ENCODE measurements at regions not wholly inside any gene's neighbourhood (a gene's known extent, or its start where the extent isn't known, plus 50 kb on each side); places are given as distances from the start of the nearest gene placed in this dataset.

DNA sequence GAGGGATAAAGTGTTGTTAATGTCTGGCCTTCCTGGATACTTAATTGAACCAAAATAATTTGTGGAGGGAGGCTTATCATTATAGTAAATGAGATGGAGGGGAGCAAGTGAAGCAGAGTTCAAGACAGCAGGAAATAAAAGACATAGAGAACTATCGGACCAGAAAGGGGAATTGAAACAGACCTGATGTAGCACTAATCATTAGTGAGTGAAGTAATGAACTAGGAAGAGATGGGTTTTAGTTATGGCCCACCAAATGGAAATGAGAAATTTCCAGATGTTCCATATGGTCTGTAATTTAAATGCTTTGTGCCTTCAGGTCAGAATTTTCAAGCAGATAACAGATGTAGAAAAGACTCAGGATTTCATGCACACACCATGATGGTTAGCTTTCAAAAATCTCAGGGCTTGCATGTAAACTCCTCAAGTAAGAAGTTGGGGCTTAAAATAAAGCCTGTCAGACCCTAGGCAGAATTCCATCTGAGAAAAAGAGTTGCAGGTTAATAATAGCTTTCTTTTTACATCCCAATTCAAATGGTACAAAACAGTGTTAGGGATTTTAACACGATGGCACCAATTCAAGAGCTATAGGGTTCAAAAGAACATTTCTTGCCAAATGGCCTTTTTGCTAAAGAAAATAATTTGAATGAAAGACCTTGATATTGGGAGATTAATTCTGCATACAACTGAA lies 355.8 kb downstream of the FSCB start:
- DNase-seq (no peak), ATAC-seq (no peak)

DNA sequence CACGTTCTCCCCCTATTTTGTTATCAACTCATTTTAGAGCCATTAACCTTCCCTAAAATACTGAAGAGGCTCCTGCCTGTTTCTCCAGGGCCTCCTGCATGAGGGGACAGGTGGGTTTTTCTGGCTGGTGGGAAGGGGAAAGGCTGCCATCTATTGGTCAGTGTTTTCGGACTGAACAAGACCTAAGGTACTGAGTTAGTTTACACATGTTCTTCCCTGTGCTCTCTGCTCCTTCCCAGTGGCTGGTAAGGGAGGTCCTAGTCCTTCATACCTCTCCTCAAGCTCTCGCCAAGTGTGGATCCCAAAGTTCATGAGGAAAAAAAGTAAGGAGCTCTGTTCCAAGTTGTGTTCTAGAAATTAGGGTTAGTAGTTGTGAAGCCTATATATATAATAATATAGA lies 357.5 kb downstream of the FSCB start:
- DNase-seq (no peak), ATAC-seq (no peak)

DNA sequence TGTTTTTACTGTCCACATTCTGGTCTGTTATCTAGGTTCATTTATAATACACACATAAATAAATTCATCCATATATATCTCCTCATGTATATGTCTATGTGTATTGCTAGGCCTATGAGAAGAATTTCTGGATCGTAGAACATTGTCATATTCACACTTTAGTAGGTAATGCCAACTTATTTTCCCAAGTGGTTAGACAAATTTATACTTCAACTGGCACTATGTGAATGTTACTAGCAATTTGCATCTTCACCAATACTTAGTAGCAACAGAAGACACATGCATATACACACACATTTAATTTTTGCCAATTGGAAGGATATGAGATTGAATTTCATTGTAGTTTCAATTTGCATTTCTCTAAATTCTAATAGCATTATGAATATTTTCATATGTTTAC lies 365.1 kb downstream of the FSCB start:
- ATAC-seq: no peak
- DNase-seq: no peak

DNA sequence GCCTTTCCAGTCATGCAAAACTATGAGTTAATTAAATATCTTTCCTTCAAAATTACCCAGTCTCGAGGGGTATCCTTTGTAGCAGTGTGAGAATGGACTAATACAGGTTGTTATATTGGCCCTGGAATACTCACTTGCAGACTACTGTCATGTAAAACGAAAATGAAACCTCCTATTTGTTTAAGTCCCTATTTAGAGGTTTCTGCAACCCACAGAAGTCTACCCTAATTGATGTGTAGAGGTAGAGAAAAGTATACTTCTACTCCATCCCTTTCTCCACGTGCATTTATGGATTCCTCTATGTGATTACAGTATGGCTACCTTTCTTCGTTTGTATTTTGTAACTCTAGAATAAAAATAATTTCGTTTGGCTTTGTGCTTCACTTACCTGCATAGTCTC lies 371.1 kb downstream of the FSCB start:
- DNase-seq: no peak
- no peak for ATAC-seq

DNA sequence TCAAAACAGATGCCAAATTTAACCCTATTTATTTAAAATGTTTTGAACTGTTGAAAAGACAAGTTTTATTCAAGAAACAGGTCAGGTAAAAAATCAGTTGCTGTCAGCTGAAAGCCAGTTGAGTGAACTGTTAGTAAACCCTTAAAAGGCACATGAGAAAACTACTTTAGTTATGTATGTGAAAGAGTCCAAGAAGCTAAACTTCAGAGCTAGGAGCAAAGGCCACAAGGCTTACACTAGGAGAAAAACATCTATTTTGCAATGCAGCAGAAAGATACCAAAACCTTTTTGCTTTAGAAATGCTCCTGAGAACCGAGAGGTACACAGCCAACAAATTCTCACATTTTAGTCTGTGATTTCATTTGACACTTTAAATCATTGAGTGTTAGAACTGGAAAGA lies 375.2 kb downstream of the FSCB start:
- DNase-seq (no peak), ATAC-seq (no peak)

DNA sequence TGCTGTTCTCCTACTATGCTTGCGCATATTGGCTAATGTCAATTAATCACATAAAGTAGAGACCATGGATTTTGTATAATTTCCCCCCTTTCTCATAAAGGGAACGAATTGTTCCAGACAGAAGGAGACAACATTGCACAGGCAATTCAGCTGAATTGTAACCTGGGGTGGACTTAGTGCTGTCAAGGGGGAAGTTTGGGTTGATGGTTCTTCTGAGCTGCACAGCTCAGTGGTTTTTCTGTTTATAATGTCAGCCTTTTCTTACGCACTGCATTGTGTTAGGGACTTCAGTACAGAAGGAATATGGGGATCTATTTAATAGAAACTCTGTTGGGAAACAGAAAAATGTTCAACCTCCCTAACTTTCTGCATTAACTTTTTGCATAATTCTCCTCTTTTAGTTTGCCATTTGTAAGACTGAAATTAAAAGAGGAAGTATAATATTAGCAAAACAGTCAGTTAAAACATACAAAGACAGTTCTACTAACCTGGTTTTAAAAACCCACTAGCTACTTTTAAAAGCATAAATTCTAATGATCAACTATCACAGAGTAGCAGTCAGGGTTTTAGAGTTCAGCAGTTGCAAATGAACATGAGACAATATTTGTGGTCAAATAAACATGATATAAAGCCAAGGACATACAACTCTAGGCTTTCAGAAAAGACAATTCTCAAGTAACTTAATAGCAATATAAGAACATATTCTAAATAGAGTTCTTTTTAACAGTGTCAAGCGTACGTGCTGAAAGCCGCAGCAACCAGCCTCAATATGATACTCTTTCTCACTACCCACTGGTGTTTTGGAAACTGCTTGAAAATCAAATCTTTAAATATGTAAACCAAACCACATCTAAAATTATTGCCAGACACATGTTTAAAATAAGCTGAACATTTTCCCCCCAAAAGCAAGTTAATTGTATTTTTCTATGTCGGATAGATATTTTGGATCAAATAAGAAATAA lies 393.0 kb downstream of the FSCB start:
- DNase-seq (no peak), ATAC-seq (no peak)

DNA sequence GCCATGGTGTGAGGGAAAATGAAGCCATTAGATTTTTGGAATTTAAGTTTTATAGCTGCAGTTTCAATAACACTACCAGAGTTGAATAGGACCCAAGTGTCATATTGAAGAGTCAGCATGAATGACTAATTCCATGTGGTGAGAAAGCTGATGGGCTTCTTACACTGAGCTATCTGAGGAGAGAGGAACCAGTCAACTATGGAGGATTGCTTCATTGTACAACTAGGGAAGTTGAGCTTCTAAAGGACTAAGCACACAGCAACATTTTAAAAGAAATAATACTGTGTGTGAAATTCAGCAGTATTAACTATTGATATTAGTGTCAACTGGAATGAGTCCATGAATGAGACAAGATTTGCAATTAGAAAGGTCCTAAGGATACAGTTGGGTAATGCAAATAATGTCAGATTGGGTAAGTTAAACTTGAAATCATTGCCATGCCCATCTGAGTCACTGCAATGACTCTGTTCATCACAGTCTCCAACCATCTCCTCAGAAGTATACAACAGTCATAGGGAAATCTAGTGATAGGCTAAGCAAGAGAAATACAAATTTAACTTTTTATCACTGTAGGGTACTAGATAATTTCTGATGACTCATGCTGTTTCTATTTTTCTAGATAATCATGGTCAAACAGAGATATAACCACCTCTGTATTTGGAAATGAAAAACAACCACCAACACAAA lies 394.2 kb downstream of the FSCB start:
- no peak for DNase-seq
- ATAC-seq: no peak

DNA sequence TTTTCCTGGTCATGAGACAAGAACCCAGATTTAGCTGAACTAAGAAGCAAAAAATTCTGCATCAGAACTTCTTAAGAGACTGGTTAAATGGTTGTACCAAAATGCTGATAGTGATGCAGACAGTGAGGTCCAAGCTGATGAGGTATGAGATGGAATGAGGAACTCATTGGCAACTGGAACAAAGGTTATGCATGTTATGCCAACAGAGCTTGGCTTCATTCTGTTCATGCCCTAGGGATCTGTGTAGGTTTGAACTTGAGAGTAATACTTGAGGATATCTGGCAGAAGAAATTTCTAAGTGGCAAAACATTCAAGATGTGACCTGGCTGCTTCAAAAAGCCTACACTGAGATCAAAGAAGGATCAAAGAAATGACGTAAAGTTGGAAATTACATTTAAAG lies 398.0 kb downstream of the FSCB start:
- DNase-seq: no peak
- ATAC-seq: no peak

DNA sequence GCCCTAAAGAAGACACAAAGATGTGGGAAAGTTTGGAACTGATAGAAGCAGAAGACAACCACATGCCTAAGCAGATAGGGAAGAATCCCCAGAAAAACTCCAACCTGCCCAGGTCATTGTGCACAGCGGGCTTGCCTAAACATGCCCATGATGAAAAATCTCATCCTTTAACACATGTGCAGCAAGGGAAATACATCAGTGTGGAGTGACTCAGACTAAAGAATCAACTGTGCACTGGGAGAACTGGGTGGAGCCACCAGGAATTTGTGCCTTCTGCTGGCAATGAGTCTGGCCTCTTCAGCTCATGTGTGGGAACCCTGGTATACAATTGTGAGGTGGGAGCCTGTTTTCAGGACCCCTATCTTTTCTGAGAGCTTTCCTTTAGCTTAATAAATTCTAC lies 398.5 kb downstream of the FSCB start:
- ATAC-seq (no peak), DNase-seq (no peak)

DNA sequence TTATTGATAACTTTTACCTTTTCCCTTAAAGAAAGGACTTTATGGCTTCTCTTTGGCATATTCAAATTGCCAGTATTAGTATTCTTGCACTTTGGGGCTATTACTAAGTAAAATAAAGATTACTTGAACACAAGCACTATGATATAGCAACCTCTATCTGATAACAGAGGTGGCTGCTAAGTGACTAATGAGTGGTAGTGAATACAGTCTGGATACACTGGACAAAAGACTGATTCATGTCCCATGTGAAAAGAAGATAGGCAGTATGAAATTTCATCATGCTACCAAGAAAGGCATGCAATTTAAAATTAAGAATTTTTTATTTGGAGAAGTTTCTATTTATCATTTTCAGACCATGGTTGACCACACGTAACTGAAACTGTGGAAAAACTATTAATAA lies 399.9 kb downstream of the FSCB start:
- no peak for ATAC-seq
- no peak for DNase-seq

DNA sequence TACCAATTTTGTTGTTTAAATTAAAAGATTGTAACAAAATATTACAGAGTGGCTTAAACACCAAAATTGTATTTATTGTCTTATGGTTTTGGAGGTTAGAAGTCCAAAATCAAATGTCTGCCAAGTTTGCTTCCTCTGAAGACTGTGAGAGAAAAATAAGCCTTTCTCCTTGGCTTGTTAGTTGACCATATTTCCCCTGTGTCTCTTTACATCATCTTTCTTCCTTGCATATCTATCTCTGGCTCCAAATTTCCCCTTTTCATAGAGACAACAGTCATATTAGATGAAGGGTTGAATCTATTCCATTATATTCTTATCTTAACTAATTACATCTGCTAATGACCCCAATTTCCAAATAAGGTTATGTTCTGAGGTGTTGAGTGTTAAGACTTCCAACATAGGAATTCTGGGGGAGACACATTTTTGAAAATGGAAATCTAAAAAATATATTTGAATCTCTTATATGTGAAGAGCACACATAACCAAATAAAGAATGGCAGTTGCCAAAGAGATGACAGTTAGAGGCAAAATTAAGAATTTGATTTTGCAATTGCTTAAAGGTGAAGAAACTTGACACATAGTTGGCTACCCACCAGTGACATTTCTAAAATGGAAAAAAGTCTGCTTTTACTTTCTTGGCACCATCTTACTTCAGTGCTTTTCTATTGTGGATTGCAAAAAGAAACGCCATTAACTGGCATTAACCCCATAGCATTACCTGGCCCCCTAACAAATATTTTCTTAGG lies 407.2 kb downstream of the FSCB start:
- no peak for ATAC-seq
- no peak for DNase-seq

DNA sequence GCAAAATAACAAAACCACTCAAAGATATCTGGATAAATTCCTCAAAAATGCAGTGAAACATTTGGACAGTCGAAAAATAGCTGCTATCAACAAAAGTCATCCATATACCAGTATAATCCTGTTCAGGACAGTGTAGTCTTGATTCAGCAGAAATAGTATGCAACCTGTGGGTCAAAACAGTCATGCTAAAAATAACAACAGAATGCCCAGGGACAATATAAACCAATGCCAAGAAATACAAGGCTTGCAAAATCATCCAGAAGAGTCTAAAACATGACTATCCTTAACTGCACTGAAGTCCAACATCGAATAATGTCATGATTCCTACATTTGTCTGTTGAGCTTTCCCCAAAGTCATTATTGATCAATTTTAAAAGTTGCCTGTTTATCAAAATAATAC lies 425.9 kb downstream of the FSCB start:
- ATAC-seq: no peak
- DNase-seq: no peak

DNA sequence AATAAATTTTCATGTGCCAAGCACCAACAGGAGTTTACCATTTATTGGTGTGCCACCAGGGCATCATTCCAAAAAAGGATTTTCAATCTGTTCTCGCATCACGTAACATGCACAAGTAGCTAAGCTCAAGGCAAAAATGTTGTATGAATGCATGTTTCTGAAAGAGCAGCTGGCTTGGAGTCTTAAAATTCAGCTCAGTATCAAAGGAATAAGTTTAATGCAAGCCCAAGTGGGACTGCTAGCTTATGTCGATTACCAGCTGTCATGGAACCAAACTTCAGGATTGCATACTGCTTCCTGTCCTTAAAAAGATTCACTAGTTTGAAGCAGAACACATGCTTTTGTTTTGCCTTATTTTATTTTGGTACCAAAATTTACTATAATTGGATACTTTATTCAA lies 437.0 kb downstream of the FSCB start:
- ATAC-seq (no peak), DNase-seq (no peak)

DNA sequence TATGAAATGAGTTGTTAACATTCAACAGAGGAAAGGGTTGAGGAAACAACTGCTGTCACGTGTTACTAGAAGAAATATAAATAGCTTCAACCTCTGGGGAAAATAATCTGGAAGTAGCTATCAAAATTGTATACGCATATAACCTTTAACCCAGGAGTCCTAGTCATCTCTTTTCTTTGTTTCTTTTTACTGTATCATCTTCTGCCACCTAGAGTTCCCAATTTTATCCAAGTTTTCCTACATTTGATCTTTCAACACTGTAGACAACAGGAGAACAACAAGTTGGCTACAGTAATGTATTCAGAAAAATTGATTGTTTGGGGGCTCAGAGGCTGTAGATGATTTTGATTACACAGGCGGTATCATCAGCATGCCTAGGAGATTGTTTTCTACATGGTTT lies 453.7 kb downstream of the FSCB start:
- ATAC-seq: no peak
- no peak for DNase-seq

DNA sequence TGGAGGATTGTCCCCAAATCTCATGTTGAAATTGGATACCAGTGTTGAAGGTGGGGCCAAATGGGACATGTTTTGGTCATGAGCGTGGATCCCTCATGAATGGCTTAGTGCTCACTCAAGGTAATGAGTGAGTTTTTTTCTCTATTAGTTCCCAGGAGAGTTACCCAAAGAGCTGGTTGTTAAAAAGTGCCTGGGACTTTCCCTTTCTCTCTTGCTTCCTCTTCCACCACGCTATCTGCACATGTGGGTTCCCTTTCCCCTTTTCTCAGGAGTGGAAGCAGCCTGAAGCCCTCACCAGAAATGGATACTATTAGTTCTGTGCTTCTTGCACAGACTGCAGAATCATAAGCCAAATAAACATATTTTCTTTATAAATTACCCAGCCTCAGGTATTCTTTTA lies 465.4 kb downstream of the FSCB start:
- no peak for DNase-seq
- ATAC-seq: no peak

DNA sequence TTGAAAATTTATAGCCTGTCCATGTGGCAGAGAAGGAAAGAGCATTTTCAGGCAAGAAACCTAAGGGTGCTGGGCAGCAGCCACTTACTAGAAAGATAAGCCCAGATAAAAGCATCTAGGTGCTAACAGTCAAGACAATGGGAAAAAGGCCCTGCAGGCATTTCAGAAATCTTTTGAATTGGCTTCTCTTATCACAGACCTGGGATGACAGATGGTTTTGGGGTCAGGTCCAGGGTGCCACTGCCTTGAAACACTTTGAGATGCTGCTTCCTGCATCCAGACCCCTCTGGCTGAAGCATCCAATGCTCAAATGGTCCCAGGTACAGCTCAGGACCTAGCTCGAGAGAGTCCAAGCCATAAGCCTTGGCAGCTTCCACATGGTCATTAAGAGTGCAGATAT lies 466.5 kb downstream of the FSCB start:
- ATAC-seq: no peak
- no peak for DNase-seq

DNA sequence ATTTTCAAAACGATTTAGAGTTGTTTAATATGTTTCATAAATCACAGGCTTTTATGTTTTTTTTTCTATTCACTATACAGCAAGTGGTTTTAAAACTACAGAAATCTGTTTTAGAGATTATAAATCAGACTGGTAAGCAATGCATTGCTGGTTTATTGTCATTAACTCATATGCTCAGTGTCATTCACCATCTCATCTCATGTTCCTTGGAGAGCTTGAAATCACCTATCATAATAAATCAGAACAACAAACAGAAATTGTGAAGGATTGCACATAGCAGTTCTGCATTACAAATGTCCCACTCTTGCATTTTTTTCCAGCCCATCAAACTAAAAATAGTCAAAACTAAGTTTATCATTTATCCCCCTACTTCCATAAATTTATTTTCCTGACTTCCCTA lies 470.8 kb downstream of the FSCB start:
- ATAC-seq (no peak), DNase-seq (no peak)

DNA sequence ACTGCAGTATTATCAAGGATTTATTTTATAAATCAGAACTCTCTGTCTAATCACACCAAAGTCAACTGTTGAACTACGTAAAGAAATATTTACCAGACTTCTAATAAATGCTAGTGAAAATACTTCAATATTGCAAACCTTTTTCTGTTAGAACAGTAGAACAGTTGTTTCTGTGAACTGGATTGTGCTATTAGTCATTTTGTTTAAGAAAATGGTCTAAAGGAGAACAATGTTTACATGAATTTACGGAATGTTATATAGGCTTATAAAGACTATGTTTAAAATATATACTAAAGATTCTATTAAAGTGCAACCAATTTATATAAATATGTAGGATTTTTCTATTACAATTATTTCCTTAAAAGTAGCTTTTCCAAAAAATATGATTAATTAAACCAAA lies 471.4 kb downstream of the FSCB start:
- DNase-seq (no peak), ATAC-seq (no peak)

DNA sequence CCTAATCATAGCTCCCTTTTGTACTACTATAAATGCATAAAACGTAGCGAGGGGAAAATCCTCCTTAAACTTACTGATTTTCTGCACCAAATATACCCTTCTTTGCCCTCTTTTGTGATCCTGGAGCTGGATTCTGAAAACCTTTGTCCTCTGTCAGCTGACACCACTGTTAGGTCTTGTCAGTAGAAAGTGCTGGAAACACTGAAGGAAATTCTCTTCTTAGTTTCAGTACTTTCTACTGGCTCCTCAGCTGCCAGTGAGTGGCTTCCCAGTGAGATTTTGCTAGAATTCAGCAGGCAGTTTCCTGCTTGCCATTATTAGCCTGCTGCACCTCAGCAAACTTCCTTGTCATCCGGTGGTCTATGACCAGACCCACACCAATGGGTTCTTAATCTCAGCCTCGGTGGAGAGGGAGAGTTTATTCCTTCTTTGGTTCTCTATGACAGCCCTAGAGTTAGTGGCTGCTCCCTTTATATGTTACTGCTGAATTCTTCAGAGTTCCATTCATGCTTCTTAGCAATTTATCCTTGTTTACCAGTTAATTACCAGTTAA lies 476.2 kb downstream of the FSCB start:
- DNase-seq (no peak), ATAC-seq (no peak)

DNA sequence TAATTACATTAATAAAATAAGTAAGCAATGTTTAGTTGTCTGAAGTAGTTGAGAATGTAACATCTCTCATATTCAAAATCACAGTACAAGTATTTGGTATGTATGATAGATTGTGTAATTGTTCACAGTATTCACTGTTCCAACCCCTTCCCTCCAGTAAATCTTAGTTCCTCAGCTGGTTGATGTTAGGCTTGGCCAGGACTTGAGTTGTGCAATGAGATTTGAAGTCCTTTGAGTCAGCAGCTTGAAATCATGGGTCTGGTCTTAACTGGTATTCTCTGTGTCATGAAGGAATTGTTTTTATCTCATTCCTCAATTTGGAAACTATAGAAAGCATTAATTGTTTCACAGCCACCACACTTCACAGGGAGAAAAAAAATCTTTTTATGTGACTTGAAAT lies 477.1 kb downstream of the FSCB start:
- no peak for DNase-seq
- ATAC-seq: no peak

DNA sequence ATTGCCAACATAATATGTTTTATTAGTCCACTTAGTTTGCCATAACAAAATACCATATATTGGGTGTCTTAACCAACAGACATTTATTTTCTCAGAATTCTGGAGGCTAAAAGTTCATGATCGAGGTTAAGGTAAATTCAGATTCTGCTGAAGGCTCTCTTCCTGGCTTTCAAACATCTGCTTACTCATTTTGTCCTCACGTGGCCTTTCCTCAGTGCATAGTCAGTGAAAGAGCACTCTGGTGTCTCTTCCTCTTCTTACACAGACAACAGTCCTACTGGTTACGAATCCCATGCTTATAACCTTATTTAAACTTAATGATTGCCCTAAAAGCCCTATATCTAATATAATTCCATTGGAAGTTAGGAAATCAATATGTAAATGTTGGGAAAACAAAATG lies 479.7 kb downstream of the FSCB start:
- DNase-seq (no peak), ATAC-seq (no peak)

DNA sequence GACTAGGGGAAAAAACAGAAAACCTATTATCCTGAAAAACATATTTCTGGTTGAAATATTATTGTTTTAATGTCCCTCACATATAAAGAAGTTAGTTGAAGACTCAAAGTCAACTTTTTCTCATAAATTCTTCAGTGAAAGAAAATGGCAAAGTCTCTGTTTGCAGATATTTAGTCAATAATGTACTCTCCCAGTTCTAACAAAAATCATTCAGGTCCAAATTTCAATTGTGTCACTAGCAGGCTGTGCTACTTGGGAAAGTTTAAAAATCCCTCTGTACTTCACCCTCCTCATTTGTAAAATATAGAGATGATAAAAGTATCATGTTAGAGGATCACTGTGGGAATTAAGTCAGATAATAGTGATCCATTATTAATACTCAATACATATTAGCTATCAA lies 496.5 kb downstream of the FSCB start:
- ATAC-seq (no peak), DNase-seq (no peak)
